Pancreas (tissue), 10 donors: ENCODE measurements at regions not wholly inside any gene's neighbourhood (a gene's known extent, or its start where the extent isn't known, plus 50 kb on each side); places are given as distances from the start of the nearest gene placed in this dataset.

Experiments
- ATAC-seq, 4 donors: fragments of 200-7000 bp; cut with Tn5 transposase; one replicate each; pipeline versions ENCODE4 v1.8.0 to v1.9.1; 2020; ENCODE audit warnings: mild to moderate bottlenecking in 4 of 4, moderate library complexity in 4 of 4
- DNase-seq, 6 donors: peaks; one replicate each; pipeline ENCODE4 v3.0.0-alpha.2; 2020
- FAIRE-seq: peaks from 2 replicates; lab custom pipeline; 2012; peaks lifted over from hg19 to GRCh38; lab: Jason Lieb, UNC
- H3K27ac ChIP-seq, 4 donors: fragments of 200-600 bp; sonication (generic); 1 replicate in 3 of 4; 2 replicates in 1 of 4; pipeline versions ENCODE4 v1.5.0 to v1.8.0; 2020
- H3K27me3 ChIP-seq, 4 donors: fragments of 200-600 bp; one replicate each; pipeline ENCODE4 v1.8.0; 2021
- H3K36me3 ChIP-seq, 3 donors: fragments of 200-600 bp; sonication (generic) in 1 of 3; one replicate each; pipeline versions ENCODE4 v1.5.0 to v1.8.0; 2020 to 2021
- H3K4me1 ChIP-seq, 3 donors: fragments of 200-600 bp; one replicate each; pipeline ENCODE4 v1.8.0; 2021
- H3K4me3 ChIP-seq, 4 donors: fragments of 200-600 bp; sonication (generic) in 2 of 4; one replicate each; pipeline versions ENCODE4 v1.5.0 to v1.8.0; 2020 to 2021
- H3K9me3 ChIP-seq, 4 donors: fragments of 200-600 bp; one replicate each; pipeline ENCODE4 v1.8.0; 2021
- WGBS, 2 donors: extraction: QIAGEN DNeasy Blood & Tissue Kit; methylation state at CpG; one replicate each; pipeline ENCODE4 v1.1.7; 2013; 5-methylcytosine and 5-hydroxymethylcytosine counted together
- intact Hi-C, 3 donors: fragments of 100-400 bp; cut with DNase I; formaldehyde crosslinking; loops; one replicate each; pipeline versions ENCODE4 v1.11.1 to v1.14.2; 2022
- TF ChIP-seq, protein P1 (sequence below), 4 donors: fragments of 200-600 bp; sonication (generic) in 3 of 4; IDR thresholded peaks; one replicate each; pipeline versions ENCODE4 v1.5.0 to v1.8.0; 2021; ENCODE audit warnings: antibody characterized with exemption in 4 of 4
- donor health status: healthy with polysubstance abuse.
- donor health status: DM: no; HTN: no; CAD: no; lungs with moderate emphysema.
- donor health status: DM: no; HTN: no; CAD: no.
- donor health status: control.
- donor health status: control.
- donor health status: Bipolar disorder and iron deficiency.
- donor health status: DM: yes; HTN: yes; CAD: no.
- donor health status: DM: no; HTN: no; CAD: no.
- donor health status: DM: no; HTN: no; CAD: no.
- donor health status: DM: yes; HTN: yes; CAD: no.

DNA sequence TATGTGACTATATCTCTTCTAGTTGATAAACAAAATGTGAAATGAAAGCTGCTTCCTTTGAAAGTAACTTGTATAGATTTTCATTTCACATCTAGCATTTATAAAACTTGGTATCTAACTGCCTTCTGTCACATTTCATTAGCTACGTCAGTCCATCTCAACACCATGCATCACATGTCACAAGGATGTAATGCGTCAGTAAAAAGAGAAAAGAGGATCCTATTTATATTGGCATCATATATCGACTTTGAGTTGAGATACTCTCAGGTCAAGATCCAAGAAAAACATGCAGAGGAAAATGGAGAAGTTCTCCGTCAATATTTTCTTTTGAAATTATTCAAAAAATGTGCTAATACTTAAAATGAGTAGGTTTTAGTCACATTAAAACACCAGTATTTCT, 1211.2 kb downstream of the EFNA5 start:
- FAIRE-seq = no peak
- no peak for ATAC-seq
- WGBS, 2 donors = 78 to 84% methylated on average over 4 of the region's 4 CpGs

DNA sequence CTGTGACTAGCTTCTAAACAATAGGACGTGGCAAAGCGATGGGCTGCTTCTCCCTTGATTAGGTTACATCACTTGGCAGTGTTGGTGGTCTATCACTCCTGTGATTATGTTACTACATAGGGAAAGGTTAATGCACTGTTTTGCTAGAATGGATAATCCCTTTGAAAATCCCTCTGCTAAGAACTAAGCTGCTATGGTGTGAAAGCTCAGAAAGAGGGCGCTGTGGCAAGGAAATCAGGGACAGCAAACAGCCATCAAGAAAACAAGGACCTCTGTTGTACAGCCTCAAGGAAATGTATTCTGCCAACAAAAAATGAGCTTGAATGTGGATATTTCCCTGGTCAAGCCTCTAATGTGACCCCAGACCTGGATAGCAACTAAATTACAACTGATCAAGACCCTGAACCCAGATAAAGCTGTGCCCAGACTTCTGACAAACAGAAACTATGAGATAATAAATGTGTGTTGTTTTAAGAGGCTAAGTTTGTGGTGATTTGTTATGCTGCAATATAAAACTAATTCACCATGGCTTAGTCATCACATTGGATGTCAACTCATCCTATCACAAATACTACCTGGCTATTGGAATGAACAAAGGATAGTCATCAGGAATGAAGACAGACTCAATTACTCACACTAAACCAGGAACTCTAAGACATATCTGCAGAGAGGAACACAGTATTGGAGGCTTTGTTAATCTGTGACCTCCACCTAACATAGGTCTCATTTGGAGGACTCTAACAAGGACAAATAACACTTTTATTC, 1215.9 kb downstream of the EFNA5 start:
- Histone ChIP-seq H3K4me1 (no peaks in the 10 kb centered on the region), H3K36me3 (no peaks in the 10 kb centered on the region), H3K4me3 (no peak overlapping the region), H3K27ac (no peak overlapping the region), H3K27me3 (no peaks in the 10 kb centered on the region), H3K9me3 (no peaks in the 10 kb centered on the region)
- ATAC-seq = peak in 1 of 4 donors; percentile 37
- TF ChIP-seq, protein P1, sequence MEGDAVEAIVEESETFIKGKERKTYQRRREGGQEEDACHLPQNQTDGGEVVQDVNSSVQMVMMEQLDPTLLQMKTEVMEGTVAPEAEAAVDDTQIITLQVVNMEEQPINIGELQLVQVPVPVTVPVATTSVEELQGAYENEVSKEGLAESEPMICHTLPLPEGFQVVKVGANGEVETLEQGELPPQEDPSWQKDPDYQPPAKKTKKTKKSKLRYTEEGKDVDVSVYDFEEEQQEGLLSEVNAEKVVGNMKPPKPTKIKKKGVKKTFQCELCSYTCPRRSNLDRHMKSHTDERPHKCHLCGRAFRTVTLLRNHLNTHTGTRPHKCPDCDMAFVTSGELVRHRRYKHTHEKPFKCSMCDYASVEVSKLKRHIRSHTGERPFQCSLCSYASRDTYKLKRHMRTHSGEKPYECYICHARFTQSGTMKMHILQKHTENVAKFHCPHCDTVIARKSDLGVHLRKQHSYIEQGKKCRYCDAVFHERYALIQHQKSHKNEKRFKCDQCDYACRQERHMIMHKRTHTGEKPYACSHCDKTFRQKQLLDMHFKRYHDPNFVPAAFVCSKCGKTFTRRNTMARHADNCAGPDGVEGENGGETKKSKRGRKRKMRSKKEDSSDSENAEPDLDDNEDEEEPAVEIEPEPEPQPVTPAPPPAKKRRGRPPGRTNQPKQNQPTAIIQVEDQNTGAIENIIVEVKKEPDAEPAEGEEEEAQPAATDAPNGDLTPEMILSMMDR (IDR thresholded peaks at IDR 0.05) = no peak
- no peak for DNase-seq
- intact Hi-C loops = no loop called here
- no peak for FAIRE-seq
- WGBS, 2 donors = 28% methylated on average over 3 of the region's 3 CpGs

More for the DNA sequence above, 1211.2 kb downstream of the EFNA5 start:
- intact Hi-C loops = no loop called here
- H3K4me3 ChIP-seq = no peak overlapping the region
- no peak for DNase-seq
- no peaks in the 10 kb centered on the region for H3K4me1 ChIP-seq
- H3K36me3 ChIP-seq = no peaks in the 10 kb centered on the region
- TF ChIP-seq, protein P1 (IDR thresholded peaks at IDR 0.05) = no peak
- no peak overlapping the region for H3K27ac ChIP-seq
- no peaks in the 10 kb centered on the region for H3K27me3 ChIP-seq
- no peaks in the 10 kb centered on the region for H3K9me3 ChIP-seq

DNA sequence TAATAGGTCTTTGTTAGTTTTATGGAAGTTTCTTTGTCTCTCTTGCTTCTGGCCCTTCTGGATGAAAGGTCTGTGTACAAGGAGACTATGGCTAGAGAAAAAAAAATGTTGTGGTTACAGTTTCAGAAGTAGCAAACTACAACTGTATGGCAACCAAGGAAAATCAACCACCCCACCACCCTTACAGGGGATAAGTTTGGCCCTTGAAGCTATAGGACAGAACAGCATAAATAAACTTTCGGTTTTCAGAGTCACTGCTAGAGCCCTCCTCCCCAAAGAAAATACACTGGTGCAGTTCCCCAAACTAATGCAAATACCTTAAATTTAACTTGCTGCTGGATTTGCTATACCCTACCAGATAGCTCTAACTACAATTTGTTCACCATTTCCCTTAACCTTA, 1216.7 kb downstream of the EFNA5 start:
- TF ChIP-seq, protein P1 (IDR thresholded peaks at IDR 0.05) = no peak
- Histone ChIP-seq H3K27ac (no peak overlapping the region), H3K36me3 (no peaks in the 10 kb centered on the region), H3K9me3 (no peaks in the 10 kb centered on the region), H3K4me3 (no peak overlapping the region), H3K4me1 (no peaks in the 10 kb centered on the region), H3K27me3 (no peaks in the 10 kb centered on the region)
- 87 to 88% methylated on average over 1 of the region's 1 CpG for whole genome bisulfite sequencing, 2 donors
- intact Hi-C loops = no loop called here
- ATAC-seq (no peak), FAIRE-seq (no peak), DNase-seq (no peak)

DNA sequence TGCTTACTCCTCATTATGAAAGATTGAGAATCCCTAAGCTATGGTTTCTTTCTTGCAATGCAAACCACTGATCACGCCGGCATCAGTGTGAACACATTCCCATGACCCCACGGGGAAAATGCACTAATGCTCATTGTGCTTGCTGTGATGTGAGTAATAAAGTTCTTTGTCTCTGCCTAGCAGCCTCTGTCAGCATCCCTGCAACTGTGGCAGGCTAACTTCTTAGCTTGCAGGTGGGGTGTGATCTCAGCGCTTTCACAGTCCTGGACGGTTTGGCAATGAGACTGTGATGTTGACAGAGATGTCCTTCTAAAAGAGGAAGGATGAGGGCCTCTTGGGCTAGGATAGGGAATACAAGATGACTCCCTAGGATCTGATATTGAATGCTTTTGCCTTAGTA, 1218.7 kb downstream of the EFNA5 start:
- TF ChIP-seq, protein P1 (IDR thresholded peaks at IDR 0.05) = no peak
- no peak for ATAC-seq
- Histone ChIP-seq H3K4me1 (no peaks in the 10 kb centered on the region), H3K4me3 (no peak overlapping the region), H3K9me3 (no peaks in the 10 kb centered on the region), H3K27me3 (no peaks in the 10 kb centered on the region), H3K36me3 (no peaks in the 10 kb centered on the region), H3K27ac (no peak overlapping the region)
- no peak for DNase-seq
- intact Hi-C loops = no loop called here
- no peak for FAIRE-seq
- WGBS, 2 donors = 75 to 79% methylated on average over 5 of the region's 5 CpGs

DNA sequence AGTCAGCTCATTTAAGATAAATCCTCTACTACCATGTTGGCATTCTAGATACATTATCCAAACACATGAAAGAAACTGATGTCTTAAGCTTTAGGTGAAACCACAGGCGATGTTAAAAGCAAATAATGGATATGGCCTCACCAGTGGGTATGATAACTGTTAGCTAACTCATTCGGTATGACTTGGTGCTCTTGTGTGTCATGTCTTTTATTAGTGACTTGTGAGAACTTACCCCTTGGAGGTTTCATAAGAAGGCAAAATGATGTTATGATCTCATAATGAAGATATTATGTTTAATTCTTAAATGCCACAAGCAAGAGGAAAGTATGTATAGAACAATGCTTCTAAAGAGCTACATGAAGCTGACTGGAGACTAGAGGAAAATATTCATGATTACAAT, 1227.0 kb downstream of the EFNA5 start:
- TF ChIP-seq, protein P1 (IDR thresholded peaks at IDR 0.05) = no peak
- FAIRE-seq (no peak), DNase-seq (no peak), ATAC-seq (no peak)
- H3K9me3 ChIP-seq = no peaks in the 10 kb centered on the region
- no peaks in the 10 kb centered on the region for H3K36me3 ChIP-seq
- 55 to 62% methylated on average over 2 of the region's 2 CpGs for WGBS, 2 donors
- no peak overlapping the region for H3K27ac ChIP-seq
- peaks cover 0 to 7% (median 0%) of the 10 kb centered on the region in 3 donors for H3K4me1 ChIP-seq
- intact Hi-C loops = no loop called here
- H3K4me3 ChIP-seq = no peak overlapping the region
- no peaks in the 10 kb centered on the region for H3K27me3 ChIP-seq
